Activated naive CD8-positive, alpha-beta T cell (primary cell): ENCODE measurements at regions not wholly inside any gene's neighbourhood (a gene's known extent, or its start where the extent isn't known, plus 50 kb on each side); places are given as distances from the start of the nearest gene placed in this dataset.

Experiments
- H3K27ac Mint-ChIP-seq: one replicate; pipeline ENCODE4 v1.8.0; 2021; ENCODE audit warnings: mixed read lengths
- H3K27me3 Mint-ChIP-seq: one replicate; pipeline ENCODE4 v1.8.0; 2021; ENCODE audit warnings: mixed read lengths
- H3K36me3 Mint-ChIP-seq: one replicate; pipeline ENCODE4 v1.8.0; 2021; ENCODE audit warnings: mixed read lengths
- H3K4me1 Mint-ChIP-seq: one replicate; pipeline ENCODE4 v1.8.0; 2021; ENCODE audit warnings: low read depth, mixed read lengths
- H3K4me3 Mint-ChIP-seq: one replicate; pipeline ENCODE4 v1.8.0; 2021; ENCODE audit warnings: mild to moderate bottlenecking, mixed read lengths
- H3K9me3 Mint-ChIP-seq: one replicate; pipeline ENCODE4 v1.8.0; 2021; ENCODE audit warnings: low read depth, mixed read lengths

DNA sequence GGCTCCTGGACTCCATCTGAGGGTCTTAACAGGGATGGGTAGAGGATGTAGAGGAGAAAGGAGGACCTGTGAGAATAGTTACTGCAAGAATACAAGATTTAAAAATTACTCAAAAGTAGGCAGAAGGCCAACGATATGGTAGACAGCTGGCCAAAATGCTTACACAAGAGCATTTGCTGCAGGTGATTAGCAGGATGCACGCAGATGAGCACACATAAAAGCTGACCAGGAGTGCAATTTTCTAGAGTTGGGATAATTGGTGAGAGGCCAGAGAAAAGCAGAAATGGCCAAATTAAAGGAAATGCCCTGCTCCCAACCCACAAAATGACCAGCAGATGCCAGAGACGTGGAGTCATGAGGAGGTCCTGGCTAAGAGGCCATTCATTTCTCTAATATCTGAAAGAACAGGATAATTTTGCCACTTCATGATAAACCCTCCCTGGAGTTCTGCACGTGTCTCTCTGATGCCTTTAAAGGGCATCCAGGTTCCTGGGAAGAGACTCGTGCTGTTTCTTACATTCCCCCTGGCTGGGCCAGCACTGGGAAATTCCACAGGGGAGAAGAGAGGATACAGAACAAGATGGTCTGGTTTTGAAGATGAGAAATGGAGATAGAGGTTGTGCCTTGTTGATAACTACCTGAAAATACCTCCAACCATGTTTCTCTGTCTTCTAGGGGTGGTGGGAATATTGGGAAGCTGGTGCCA lies 62.3 kb upstream of the KCNA3 start:
- H3K27ac Mint-ChIP-seq = no peak overlapping the region

DNA sequence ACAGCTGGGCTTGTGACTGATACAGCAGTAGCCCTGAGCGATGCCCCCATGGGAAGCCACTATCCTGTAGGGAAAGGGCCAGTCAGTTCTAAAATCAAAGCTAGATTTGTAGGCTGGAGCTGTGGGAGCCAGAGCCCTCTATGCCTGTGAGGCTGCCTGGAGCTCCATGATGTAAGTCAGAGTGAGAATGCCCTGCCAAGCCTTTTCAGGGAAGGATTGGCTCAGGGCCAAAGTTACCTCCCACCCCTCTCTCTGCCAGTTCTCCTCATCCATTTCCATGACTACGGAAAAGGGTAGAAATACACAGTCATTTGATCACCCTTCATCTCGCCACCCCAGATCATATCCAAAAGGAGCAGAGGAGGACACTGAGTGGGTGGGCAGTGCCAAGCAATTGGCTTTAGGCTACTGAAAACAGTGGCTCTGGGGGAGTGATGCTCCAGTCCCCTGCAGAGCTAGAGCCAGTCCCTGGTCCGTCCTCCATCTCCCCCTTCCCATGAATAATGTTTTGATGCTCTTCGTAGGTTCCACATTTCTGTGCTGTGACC lies 59.5 kb upstream of the KCNA3 start:
- peaks cover 5% of the 10 kb centered on the region for H3K27me3 Mint-ChIP-seq
- H3K36me3 Mint-ChIP-seq = no peaks in the 10 kb centered on the region
- H3K9me3 Mint-ChIP-seq = no peaks in the 10 kb centered on the region
- H3K4me3 Mint-ChIP-seq = no peak overlapping the region
- no peak overlapping the region for H3K27ac Mint-ChIP-seq
- H3K4me1 Mint-ChIP-seq = no peaks in the 10 kb centered on the region

More for the DNA sequence above, 62.3 kb upstream of the KCNA3 start:
- H3K36me3 Mint-ChIP-seq = no peaks in the 10 kb centered on the region
- no peaks in the 10 kb centered on the region for H3K9me3 Mint-ChIP-seq
- peaks cover 5% of the 10 kb centered on the region for H3K27me3 Mint-ChIP-seq
- no peak overlapping the region for H3K4me3 Mint-ChIP-seq
- H3K4me1 Mint-ChIP-seq = no peaks in the 10 kb centered on the region

DNA sequence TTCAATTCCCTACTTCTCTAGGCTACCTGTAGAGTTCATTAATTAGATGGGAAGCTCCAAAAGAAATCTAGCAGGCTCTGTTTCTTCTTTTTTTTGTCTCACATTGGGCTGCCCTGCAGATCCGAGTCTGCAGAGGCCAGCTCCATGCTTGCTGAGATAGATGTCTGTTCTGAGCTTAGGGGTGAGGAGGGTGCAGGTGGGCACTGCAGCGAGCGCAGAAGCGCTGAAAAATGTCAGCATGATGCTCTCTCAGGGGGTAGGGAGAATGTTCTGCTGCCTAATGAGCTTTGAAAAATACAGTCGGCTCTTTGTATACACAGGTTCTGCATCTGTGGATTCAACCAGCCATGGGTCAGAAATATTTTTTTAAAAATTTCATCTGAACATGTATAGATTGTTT lies 56.8 kb upstream of the KCNA3 start:
- Mint-ChIP-seq H3K27me3 (peaks cover 5% of the 10 kb centered on the region), H3K9me3 (no peaks in the 10 kb centered on the region), H3K4me1 (peaks cover 21% of the 10 kb centered on the region), H3K36me3 (no peaks in the 10 kb centered on the region), H3K4me3 (no peak overlapping the region), H3K27ac (no peak overlapping the region)

DNA sequence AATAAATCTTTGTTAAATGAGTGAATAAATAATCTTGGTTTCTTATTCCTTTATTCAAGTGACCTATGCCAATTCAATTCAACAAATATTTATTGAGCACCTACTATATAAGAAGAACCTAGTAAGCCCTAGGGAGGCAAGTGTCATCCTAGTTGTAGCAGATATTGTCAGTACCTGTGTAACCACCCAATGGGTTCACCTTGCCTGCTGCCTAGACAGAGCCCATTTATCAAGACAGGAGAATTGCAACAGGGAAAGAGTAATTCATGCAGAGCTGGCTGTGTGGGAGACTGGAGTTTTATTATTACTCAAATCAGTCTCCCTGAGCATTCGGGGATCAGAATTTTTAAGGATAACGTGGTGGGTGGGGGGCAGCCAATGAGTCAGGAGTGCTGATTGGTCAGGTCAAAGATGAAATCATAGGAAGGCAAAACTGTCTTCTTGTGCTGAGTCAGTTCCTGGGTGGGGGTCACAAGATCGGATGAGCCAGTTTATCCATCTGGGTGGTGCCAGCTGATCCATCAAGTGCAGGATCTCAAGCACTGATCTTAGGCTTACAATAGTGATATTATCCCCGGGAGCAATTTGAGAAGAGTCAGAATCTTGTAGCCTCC lies 53.8 kb upstream of the KCNA3 start:
- no peaks in the 10 kb centered on the region for H3K36me3 Mint-ChIP-seq
- H3K27me3 Mint-ChIP-seq = no peaks in the 10 kb centered on the region
- H3K4me3 Mint-ChIP-seq = no peak overlapping the region
- H3K4me1 Mint-ChIP-seq = peaks cover 30% of the 10 kb centered on the region
- H3K27ac Mint-ChIP-seq = no peak overlapping the region
- H3K9me3 Mint-ChIP-seq = no peaks in the 10 kb centered on the region

DNA sequence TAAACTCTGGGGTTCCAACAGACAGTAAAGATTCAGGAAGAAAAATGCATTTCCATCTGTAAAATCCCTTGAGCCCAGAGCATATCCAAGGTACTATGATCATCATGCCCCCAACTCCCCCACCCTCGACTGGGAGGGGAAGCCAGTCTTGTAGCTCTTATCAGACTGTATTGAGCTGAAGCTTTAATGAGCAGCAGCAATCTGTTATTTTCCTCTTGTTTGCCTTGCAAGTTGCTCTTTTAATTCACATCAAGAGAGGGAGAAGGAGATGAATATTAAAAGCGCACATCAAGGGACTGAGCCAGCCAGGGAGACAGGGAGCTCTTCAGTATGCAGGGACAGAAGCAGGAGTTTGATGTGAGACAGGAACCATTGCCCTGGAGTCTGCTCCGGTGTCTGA lies 52.5 kb upstream of the KCNA3 start:
- Mint-ChIP-seq H3K9me3 (no peaks in the 10 kb centered on the region), H3K36me3 (no peaks in the 10 kb centered on the region), H3K27ac (peak overlapping the region; percentile 80), H3K4me1 (peaks cover 30% of the 10 kb centered on the region), H3K4me3 (peak overlapping the region; percentile 46), H3K27me3 (no peaks in the 10 kb centered on the region)

DNA sequence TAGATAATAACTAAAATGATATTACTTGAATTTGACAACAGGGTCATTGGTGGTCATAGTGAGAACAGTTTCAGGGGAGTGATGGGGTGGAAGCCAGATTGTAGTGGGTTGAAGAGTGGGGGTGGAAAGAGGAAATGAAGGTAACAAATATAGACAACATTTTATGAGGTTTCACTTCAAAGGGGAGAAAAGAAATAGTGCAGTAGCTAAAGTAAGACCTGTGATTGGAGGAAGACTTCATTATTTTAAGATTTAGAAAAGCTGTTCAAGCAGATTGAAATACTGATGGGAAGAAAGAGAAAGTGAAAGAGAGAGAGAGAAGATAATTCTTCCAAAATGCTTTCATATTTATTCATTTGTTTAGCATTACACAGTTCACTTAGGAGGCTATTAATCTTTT lies 52.0 kb upstream of the KCNA3 start:
- Mint-ChIP-seq H3K4me1 (peaks cover 30% of the 10 kb centered on the region), H3K27me3 (no peaks in the 10 kb centered on the region), H3K36me3 (no peaks in the 10 kb centered on the region), H3K9me3 (no peaks in the 10 kb centered on the region), H3K4me3 (peak overlapping the region; percentile 46), H3K27ac (peak overlapping the region; percentile 80)
